ENCODE measurements at regions not wholly inside any gene's neighbourhood (a gene's known extent, or its start where the extent isn't known, plus 50 kb on each side); places are given as distances from the start of the nearest gene placed in this dataset.

GRCh38 chr4:122555216-122555615, 65.7 kb downstream of the IL21 start:
- no peak for DNase-seq (ENCODE audit: low read depth)
- TF ChIP-seq CTCF (conservative IDR thresholded peaks at IDR 0.05; ENCODE audit: control insufficient read depth, insufficient read depth, low read depth, low read length): no peak
- H3K4me3 ChIP-seq (ENCODE audit: control insufficient read depth, low read depth, low read length): no peak overlapping the region

- no peak overlapping the region for H3K4me3 ChIP-seq (ENCODE audit: control insufficient read depth, low read depth, low read length)
- no peak for TF ChIP-seq CTCF (conservative IDR thresholded peaks at IDR 0.05; ENCODE audit: control insufficient read depth, insufficient read depth, low read depth, low read length)
- DNase-seq (ENCODE audit: low read depth): no peak
Observed at GRCh38 chr4:122553432-122553831, 67.4 kb downstream of the IL21 start.

- no peak for TF ChIP-seq CTCF (conservative IDR thresholded peaks at IDR 0.05; ENCODE audit: control insufficient read depth, insufficient read depth, low read depth, low read length)
- no peak for DNase-seq (ENCODE audit: low read depth)
- no peak overlapping the region for H3K4me3 ChIP-seq (ENCODE audit: control insufficient read depth, low read depth, low read length)
Observed at GRCh38 chr4:122552898-122553297, 68.0 kb downstream of the IL21 start.

GRCh38 chr4:122548886-122549630, 71.8 kb downstream of the IL21 start:
- DNase-seq (ENCODE audit: low read depth): no peak
- no peak for TF ChIP-seq CTCF (conservative IDR thresholded peaks at IDR 0.05; ENCODE audit: control insufficient read depth, insufficient read depth, low read depth, low read length)

GRCh38 chr4:122548452-122548851, 72.4 kb downstream of the IL21 start:
- TF ChIP-seq CTCF (conservative IDR thresholded peaks at IDR 0.05; ENCODE audit: control insufficient read depth, insufficient read depth, low read depth, low read length): no peak
- no peak overlapping the region for H3K4me3 ChIP-seq (ENCODE audit: control insufficient read depth, low read depth, low read length)
- DNase-seq (ENCODE audit: low read depth): no peak

More at GRCh38 chr4:122548886-122549630, 71.8 kb downstream of the IL21 start:
- no peak overlapping the region for H3K4me3 ChIP-seq (ENCODE audit: control insufficient read depth, low read depth, low read length)

GRCh38 chr4:122542411-122543236, 78.2 kb downstream of the IL21 start:
- peak; percentile 85 for DNase-seq (ENCODE audit: low read depth)
- no peak overlapping the region for H3K4me3 ChIP-seq (ENCODE audit: control insufficient read depth, low read depth, low read length)

More at GRCh38 chr4:122542411-122543236, 78.2 kb downstream of the IL21 start:
- TF ChIP-seq CTCF (conservative IDR thresholded peaks at IDR 0.05; ENCODE audit: control insufficient read depth, insufficient read depth, low read depth, low read length): no peak

All from fibroblast of mammary gland (primary cell).